OCI-LY7 (cell line): ENCODE measurements at regions not wholly inside any gene's neighbourhood (a gene's known extent, or its start where the extent isn't known, plus 50 kb on each side); places are given as distances from the start of the nearest gene placed in this dataset.
A peak's percentile ranks its signal among the peaks of the same experiment; 100 is the strongest.

ENCODE experiments used
- BruUV-seq: library from RNA; stranded (reverse); fragments of 400-500 nt; replicated peaks from 2 replicates; lab custom pipeline; 2021; lab: Mats Ljungman, UMichigan
- CTCF ChIA-PET: fragments of 300-600 bp; sonication (Branson Sonifier 250); formaldehyde crosslinking; loops from one replicate; lab custom pipeline; 2022; ENCODE audit warnings: antibody characterized with exemption; ENCODE audit not compliant: unreplicated experiment; lab: Charles Lee
- POLR2A ChIA-PET: fragments of 300-600 bp; sonication (Branson Sonifier 250); formaldehyde crosslinking; loops from one replicate; lab custom pipeline; 2022; ENCODE audit warnings: antibody characterized with exemption; lab: Charles Lee
- DNase-seq: peaks from one replicate; pipeline ENCODE4 v3.0.0-alpha.2; 2015; ENCODE audit warnings: low spot score
- H2AFZ ChIP-seq: fragments of 200-600 bp; sonication (generic), shearing (Covaris generic); 2 replicates; pipeline ENCODE4 v1.6.1; 2014; ENCODE audit warnings: mild to moderate bottlenecking, antibody characterized with exemption, low read length, moderate library complexity
- H3K27ac ChIP-seq: fragments of 200-600 bp; sonication (generic); 2 replicates; pipeline ENCODE4 v1.5.1; 2014; ENCODE audit warnings: mixed run types, low read depth, mild to moderate bottlenecking, moderate library complexity, low read length, inconsistent platforms; ENCODE audit not compliant: poor library complexity, severe bottlenecking
- H3K36me3 ChIP-seq: fragments of 200-600 bp; sonication (generic); 2 replicates; pipeline ENCODE4 v1.6.1; 2014; ENCODE audit warnings: mild to moderate bottlenecking, antibody characterized with exemption, low read length, moderate library complexity, mixed read lengths; ENCODE audit not compliant: insufficient read depth
- H3K4me1 ChIP-seq: fragments of 200-600 bp; sonication (generic); 2 replicates; pipeline ENCODE4 v1.5.1; 2014; ENCODE audit warnings: mild to moderate bottlenecking, low read length; ENCODE audit not compliant: insufficient read depth, poor library complexity, severe bottlenecking
- H3K4me2 ChIP-seq: fragments of 200-600 bp; sonication (generic); 2 replicates; pipeline ENCODE4 v1.6.1; 2014; ENCODE audit warnings: mild to moderate bottlenecking, low read length
- H3K4me3 ChIP-seq: fragments of 200-600 bp; sonication (generic); 2 replicates; pipeline ENCODE4 v1.5.1; 2014; ENCODE audit warnings: mild to moderate bottlenecking, low read depth, low read length; ENCODE audit not compliant: poor library complexity, severe bottlenecking
- H3K79me2 ChIP-seq: fragments of 200-600 bp; sonication (generic); 2 replicates; pipeline ENCODE4 v1.6.1; 2016; ENCODE audit warnings: low read depth, mild to moderate bottlenecking, low read length, moderate library complexity, mixed read lengths; ENCODE audit not compliant: insufficient read depth
- H3K9me2 ChIP-seq: fragments of 200-600 bp; sonication (generic); 2 replicates; pipeline ENCODE4 v1.6.1; 2016; ENCODE audit warnings: mild to moderate bottlenecking, low read length, mixed read lengths; ENCODE audit not compliant: insufficient read depth
- H3K9me3 ChIP-seq: fragments of 200-600 bp; sonication (generic); 2 replicates; pipeline ENCODE4 v1.6.1; 2014; ENCODE audit warnings: mild to moderate bottlenecking, mixed run types, low read length, mixed read lengths
- H4K20me1 ChIP-seq: fragments of 200-600 bp; sonication (generic); 2 replicates; pipeline ENCODE4 v1.6.1; 2014; ENCODE audit warnings: mild to moderate bottlenecking, antibody characterized with exemption, low read length, moderate library complexity, mixed read lengths; ENCODE audit not compliant: insufficient read depth
- CTCF ChIP-seq: fragments of 200-600 bp; sonication (generic); conservative IDR thresholded peaks from 2 replicates; pipeline ENCODE4 v1.5.1; 2014; ENCODE audit warnings: mild to moderate bottlenecking, antibody characterized with exemption, low read length, moderate library complexity, mixed read lengths
- EZH2phosphoT487 ChIP-seq: fragments of 200-600 bp; sonication (generic); IDR thresholded peaks from 2 replicates; pipeline ENCODE4 v1.6.1; 2018; ENCODE audit warnings: low read depth, borderline replicate concordance, mild to moderate bottlenecking, mixed run types, antibody characterized with exemption, low read length, moderate library complexity, mixed read lengths
- intact Hi-C: fragments of 100-400 bp; cut with micrococcal nuclease; formaldehyde crosslinking; loops from one replicate; pipeline ENCODE4 v1.10.0; 2022; ENCODE audit not compliant: unreplicated experiment

- no TSS peak for BruUV-seq
- Histone ChIP-seq H3K4me2 (peak overlapping the region; percentile 31; the same call in 1 of the 2 replicates), H3K9me3 (no peaks in the 10 kb centered on the region), H2AFZ (no peak overlapping the region), H3K36me3 (no peaks in the 10 kb centered on the region), H3K79me2 (no peaks in the 10 kb centered on the region), H3K9me2 (no peaks in the 10 kb centered on the region), H3K27ac (no peak overlapping the region), H4K20me1 (no peaks in the 10 kb centered on the region), H3K4me1 (peaks cover 27% of the 10 kb centered on the region), H3K4me3 (no peak overlapping the region)
- ChIA-PET POLR2A (no interaction called here), CTCF (no interaction called here)
- no peak for TF ChIP-seq EZH2phosphoT487
- TF ChIP-seq CTCF: peak; percentile 44
- intact Hi-C loops: no loop called here
- no peak for DNase-seq
Measured at GRCh38 chr1:18041685-18042355, 65.8 kb upstream of the IGSF21 start.

GRCh38 chr1:18043871-18044270, 63.7 kb upstream of the IGSF21 start:
- intact Hi-C loops: no loop called here
- Histone ChIP-seq H2AFZ (no peak overlapping the region), H3K36me3 (no peaks in the 10 kb centered on the region), H3K79me2 (no peaks in the 10 kb centered on the region), H4K20me1 (no peaks in the 10 kb centered on the region), H3K9me3 (no peaks in the 10 kb centered on the region), H3K9me2 (no peaks in the 10 kb centered on the region), H3K4me1 (peaks cover 12% of the 10 kb centered on the region), H3K4me2 (no peak overlapping the region), H3K27ac (no peak overlapping the region), H3K4me3 (no peak overlapping the region)
- TF ChIP-seq EZH2phosphoT487: no peak
- no peak for TF ChIP-seq CTCF
- CTCF ChIA-PET: no interaction called here
- POLR2A ChIA-PET: interaction anchor here (0.6 kb wide), 1 partner anchor 661 kb away, joined by 3 read pairs; no protein-coding TSS in a partner anchor
- BruUV-seq: no TSS peak
- no peak for DNase-seq

GRCh38 chr1:18045203-18045602, 62.4 kb upstream of the IGSF21 start:
- BruUV-seq: no TSS peak
- intact Hi-C loops: no loop called here
- POLR2A ChIA-PET: no interaction called here
- H3K36me3 ChIP-seq: no peaks in the 10 kb centered on the region
- CTCF ChIA-PET: no interaction called here
- H3K79me2 ChIP-seq: no peaks in the 10 kb centered on the region
- H3K27ac ChIP-seq: no peak overlapping the region
- no peak overlapping the region for H3K4me3 ChIP-seq
- H3K9me3 ChIP-seq: no peaks in the 10 kb centered on the region
- H3K4me1 ChIP-seq: peaks cover 12% of the 10 kb centered on the region
- no peak for TF ChIP-seq CTCF
- no peak for TF ChIP-seq EZH2phosphoT487
- no peak overlapping the region for H3K4me2 ChIP-seq
- DNase-seq: no peak
- H4K20me1 ChIP-seq: no peaks in the 10 kb centered on the region
- no peaks in the 10 kb centered on the region for H3K9me2 ChIP-seq
- H2AFZ ChIP-seq: no peak overlapping the region
